ENCODE measurements at regions not wholly inside any gene's neighbourhood (a gene's known extent, or its start where the extent isn't known, plus 50 kb on each side); places are given as distances from the start of the nearest gene placed in this dataset.

- H3K36me3 ChIP-seq = no peaks in the 10 kb centered on the region
- H3K9me3 ChIP-seq = no peaks in the 10 kb centered on the region
- H3K27me3 ChIP-seq = no peaks in the 10 kb centered on the region
- TF ChIP-seq CTCF (IDR thresholded peaks at IDR 0.05) = no peak
- no peak overlapping the region for H3K27ac ChIP-seq
- H3K4me1 ChIP-seq (ENCODE audit: control insufficient read depth in 1 of 2, insufficient read depth in 1 of 2, low read depth in 1 of 2, low read length in 1 of 2) = no peaks in the 10 kb centered on the region
- no peak overlapping the region for H3K4me3 ChIP-seq (ENCODE audit: low read depth in 1 of 2, low read length in 1 of 2)
Measured at GRCh38 chr14:62301080-62301479, 538.9 kb downstream of the SNAPC1 start.

GRCh38 chr14:62301911-62302310 lies 539.7 kb downstream of the SNAPC1 start:
- H3K27me3 ChIP-seq = no peaks in the 10 kb centered on the region
- H3K27ac ChIP-seq = no peak overlapping the region
- H3K9me3 ChIP-seq = no peaks in the 10 kb centered on the region
- H3K36me3 ChIP-seq = no peaks in the 10 kb centered on the region
- no peak for TF ChIP-seq CTCF (IDR thresholded peaks at IDR 0.05)
- H3K4me1 ChIP-seq (ENCODE audit: control insufficient read depth in 1 of 2, insufficient read depth in 1 of 2, low read depth in 1 of 2, low read length in 1 of 2) = no peaks in the 10 kb centered on the region
- H3K4me3 ChIP-seq (ENCODE audit: low read depth in 1 of 2, low read length in 1 of 2) = no peak overlapping the region

- no peak for TF ChIP-seq CTCF (IDR thresholded peaks at IDR 0.05)
- Histone ChIP-seq H3K4me1 (ENCODE audit: control insufficient read depth in 1 of 2, insufficient read depth in 1 of 2, low read depth in 1 of 2, low read length in 1 of 2) (no peaks in the 10 kb centered on the region), H3K4me3 (ENCODE audit: low read depth in 1 of 2, low read length in 1 of 2) (no peak overlapping the region), H3K27ac (no peak overlapping the region), H3K36me3 (no peaks in the 10 kb centered on the region), H3K27me3 (no peaks in the 10 kb centered on the region), H3K9me3 (no peaks in the 10 kb centered on the region)
Measured at GRCh38 chr14:62303437-62303836, 541.2 kb downstream of the SNAPC1 start.

GRCh38 chr14:62304257-62304656 lies 542.0 kb downstream of the SNAPC1 start:
- Histone ChIP-seq H3K9me3 (no peaks in the 10 kb centered on the region), H3K36me3 (no peaks in the 10 kb centered on the region), H3K27me3 (no peaks in the 10 kb centered on the region), H3K27ac (no peak overlapping the region), H3K4me3 (ENCODE audit: low read depth in 1 of 2, low read length in 1 of 2) (no peak overlapping the region), H3K4me1 (ENCODE audit: control insufficient read depth in 1 of 2, insufficient read depth in 1 of 2, low read depth in 1 of 2, low read length in 1 of 2) (no peaks in the 10 kb centered on the region)
- no peak for TF ChIP-seq CTCF (IDR thresholded peaks at IDR 0.05)

GRCh38 chr14:62307844-62308243 lies 545.6 kb downstream of the SNAPC1 start:
- Histone ChIP-seq H3K9me3 (no peaks in the 10 kb centered on the region), H3K36me3 (no peaks in the 10 kb centered on the region), H3K27ac (no peak overlapping the region), H3K4me3 (ENCODE audit: low read depth in 1 of 2, low read length in 1 of 2) (no peak overlapping the region), H3K27me3 (no peaks in the 10 kb centered on the region), H3K4me1 (ENCODE audit: control insufficient read depth in 1 of 2, insufficient read depth in 1 of 2, low read depth in 1 of 2, low read length in 1 of 2) (no peaks in the 10 kb centered on the region)
- TF ChIP-seq CTCF (IDR thresholded peaks at IDR 0.05) = no peak

- H3K36me3 ChIP-seq = no peaks in the 10 kb centered on the region
- no peak for TF ChIP-seq CTCF (IDR thresholded peaks at IDR 0.05)
- H3K27ac ChIP-seq = no peak overlapping the region
- H3K4me3 ChIP-seq (ENCODE audit: low read depth in 1 of 2, low read length in 1 of 2) = no peak overlapping the region
- no peaks in the 10 kb centered on the region for H3K4me1 ChIP-seq (ENCODE audit: control insufficient read depth in 1 of 2, insufficient read depth in 1 of 2, low read depth in 1 of 2, low read length in 1 of 2)
- H3K27me3 ChIP-seq = no peaks in the 10 kb centered on the region
- no peaks in the 10 kb centered on the region for H3K9me3 ChIP-seq
Measured at GRCh38 chr14:62308316-62308715, 546.1 kb downstream of the SNAPC1 start.

All from neutrophil (primary cell).